ENCODE measurements at regions not wholly inside any gene's neighbourhood (a gene's known extent, or its start where the extent isn't known, plus 50 kb on each side); places are given as distances from the start of the nearest gene placed in this dataset.

DNA sequence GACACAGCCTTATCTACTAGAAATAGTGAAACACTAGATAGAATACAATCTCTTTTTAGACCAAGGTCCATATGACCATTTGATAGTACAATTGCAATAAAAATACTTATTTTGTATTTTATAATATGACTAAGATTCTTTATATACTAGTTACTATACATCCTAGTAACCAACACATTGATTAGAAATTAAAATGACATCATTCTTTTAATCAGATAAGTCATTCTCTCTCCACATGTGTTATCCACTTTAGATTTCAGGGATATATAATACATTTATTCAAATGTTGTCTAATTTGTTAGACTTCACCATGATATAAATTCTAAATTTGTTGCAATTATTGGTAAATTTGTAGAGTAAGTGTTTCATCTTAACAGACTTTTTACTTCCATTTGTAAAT, 276.2 kb upstream of the DPH6 start:
- no TSS peak for BruUV-seq (replicated peaks)
- ChIA-PET CTCF (no interaction called here), POLR2A (no interaction called here)
- DNase-seq (ENCODE audit: unreplicated experiment) = no peak
- no peaks in the 10 kb centered on the region for H3K27me3 Mint-ChIP-seq (ENCODE audit: insufficient read depth, unreplicated experiment)
- no peaks in the 10 kb centered on the region for H3K36me3 Mint-ChIP-seq (ENCODE audit: insufficient read depth, unreplicated experiment)
- H3K9me3 Mint-ChIP-seq (ENCODE audit: unreplicated experiment) = no peaks in the 10 kb centered on the region
- TF ChIP-seq, protein P1, sequence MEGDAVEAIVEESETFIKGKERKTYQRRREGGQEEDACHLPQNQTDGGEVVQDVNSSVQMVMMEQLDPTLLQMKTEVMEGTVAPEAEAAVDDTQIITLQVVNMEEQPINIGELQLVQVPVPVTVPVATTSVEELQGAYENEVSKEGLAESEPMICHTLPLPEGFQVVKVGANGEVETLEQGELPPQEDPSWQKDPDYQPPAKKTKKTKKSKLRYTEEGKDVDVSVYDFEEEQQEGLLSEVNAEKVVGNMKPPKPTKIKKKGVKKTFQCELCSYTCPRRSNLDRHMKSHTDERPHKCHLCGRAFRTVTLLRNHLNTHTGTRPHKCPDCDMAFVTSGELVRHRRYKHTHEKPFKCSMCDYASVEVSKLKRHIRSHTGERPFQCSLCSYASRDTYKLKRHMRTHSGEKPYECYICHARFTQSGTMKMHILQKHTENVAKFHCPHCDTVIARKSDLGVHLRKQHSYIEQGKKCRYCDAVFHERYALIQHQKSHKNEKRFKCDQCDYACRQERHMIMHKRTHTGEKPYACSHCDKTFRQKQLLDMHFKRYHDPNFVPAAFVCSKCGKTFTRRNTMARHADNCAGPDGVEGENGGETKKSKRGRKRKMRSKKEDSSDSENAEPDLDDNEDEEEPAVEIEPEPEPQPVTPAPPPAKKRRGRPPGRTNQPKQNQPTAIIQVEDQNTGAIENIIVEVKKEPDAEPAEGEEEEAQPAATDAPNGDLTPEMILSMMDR (IDR thresholded peaks at IDR 0.05; ENCODE audit: unreplicated experiment) = no peak
- H3K4me1 Mint-ChIP-seq (ENCODE audit: insufficient read depth, unreplicated experiment) = no peaks in the 10 kb centered on the region
- no peak overlapping the region for H3K4me3 Mint-ChIP-seq (ENCODE audit: unreplicated experiment)
- H3K27ac Mint-ChIP-seq (ENCODE audit: low read depth, unreplicated experiment) = no peak overlapping the region
- intact Hi-C loops (cut with micrococcal nuclease) = no loop called here

DNA sequence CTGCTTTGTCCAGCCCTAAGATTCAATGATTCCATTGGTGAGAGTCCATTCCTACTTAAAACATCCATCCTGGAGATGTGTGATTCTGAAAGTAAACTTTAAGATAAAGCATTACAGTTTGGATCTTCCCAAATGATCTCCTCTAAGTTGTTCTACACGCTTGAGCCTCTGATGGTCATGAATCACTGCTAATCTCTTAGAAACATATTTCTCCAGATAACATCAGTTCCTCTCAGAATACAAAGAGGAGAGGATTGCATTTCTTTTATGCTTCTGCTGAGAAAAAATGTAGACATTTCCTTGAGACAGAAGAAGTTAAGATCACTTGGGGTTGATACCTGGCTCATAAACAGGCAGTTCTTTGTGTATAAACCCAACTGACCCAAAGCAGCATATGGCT, 281.2 kb upstream of the DPH6 start:
- TF ChIP-seq, protein P1 (IDR thresholded peaks at IDR 0.05; ENCODE audit: unreplicated experiment) = no peak
- Mint-ChIP-seq H3K27me3 (ENCODE audit: insufficient read depth, unreplicated experiment) (peaks cover 11% of the 10 kb centered on the region), H3K4me1 (ENCODE audit: insufficient read depth, unreplicated experiment) (no peaks in the 10 kb centered on the region), H3K4me3 (ENCODE audit: unreplicated experiment) (no peak overlapping the region), H3K27ac (ENCODE audit: low read depth, unreplicated experiment) (no peak overlapping the region), H3K9me3 (ENCODE audit: unreplicated experiment) (no peaks in the 10 kb centered on the region), H3K36me3 (ENCODE audit: insufficient read depth, unreplicated experiment) (no peaks in the 10 kb centered on the region)
- no peak for DNase-seq (ENCODE audit: unreplicated experiment)
- intact Hi-C loops (cut with micrococcal nuclease) = no loop called here
- ChIA-PET POLR2A (no interaction called here), CTCF (no interaction called here)
- no TSS peak for BruUV-seq (replicated peaks)

DNA sequence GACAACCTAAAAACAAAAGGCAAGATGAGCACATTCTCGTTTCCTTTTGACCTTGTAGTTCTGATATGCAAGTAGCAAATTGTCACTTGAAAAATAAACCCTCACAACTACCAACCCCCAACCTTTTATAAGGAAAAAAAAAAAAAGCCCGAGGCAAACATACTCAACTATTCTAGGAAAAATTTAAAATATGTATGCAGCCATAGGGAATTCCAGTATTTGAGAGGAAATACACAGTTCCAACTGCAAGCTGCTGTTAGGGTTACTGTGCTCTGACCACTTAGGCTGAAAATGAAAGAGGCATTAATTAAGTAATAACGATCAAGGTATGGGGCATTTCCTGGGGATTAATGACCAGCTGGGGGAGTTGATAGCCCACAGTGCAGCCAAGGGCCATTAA, 281.9 kb upstream of the DPH6 start:
- H3K9me3 Mint-ChIP-seq (ENCODE audit: unreplicated experiment) = no peaks in the 10 kb centered on the region
- no peaks in the 10 kb centered on the region for H3K36me3 Mint-ChIP-seq (ENCODE audit: insufficient read depth, unreplicated experiment)
- H3K27ac Mint-ChIP-seq (ENCODE audit: low read depth, unreplicated experiment) = no peak overlapping the region
- H3K4me1 Mint-ChIP-seq (ENCODE audit: insufficient read depth, unreplicated experiment) = no peaks in the 10 kb centered on the region
- no peak for DNase-seq (ENCODE audit: unreplicated experiment)
- POLR2A ChIA-PET = no interaction called here
- H3K4me3 Mint-ChIP-seq (ENCODE audit: unreplicated experiment) = no peak overlapping the region
- TF ChIP-seq, protein P1 (IDR thresholded peaks at IDR 0.05; ENCODE audit: unreplicated experiment) = no peak
- CTCF ChIA-PET = interaction anchor here (0.6 kb wide), 1 partner anchor 138 kb away, joined by 3 read pairs; no protein-coding TSS in a partner anchor
- H3K27me3 Mint-ChIP-seq (ENCODE audit: insufficient read depth, unreplicated experiment) = peaks cover 11% of the 10 kb centered on the region
- intact Hi-C loops (cut with micrococcal nuclease) = no loop called here
- no TSS peak for BruUV-seq (replicated peaks)

DNA sequence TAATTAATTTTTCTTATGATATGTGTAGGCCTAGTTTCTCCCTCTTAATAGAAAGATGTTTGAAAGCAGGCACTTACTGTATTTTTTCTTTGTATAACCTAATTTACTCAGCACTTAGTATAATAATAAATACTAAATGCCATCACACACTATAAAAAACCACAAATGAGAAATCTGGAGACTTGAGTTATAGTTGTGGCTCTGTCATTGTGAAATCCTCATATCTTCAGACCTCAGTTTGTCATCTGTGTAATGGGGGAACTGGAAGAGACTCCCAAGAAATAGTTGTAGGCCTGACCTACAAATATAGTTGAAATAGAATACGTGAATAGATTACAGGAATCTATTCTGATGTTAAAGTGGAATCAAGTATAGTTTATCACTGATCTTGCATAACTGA, 287.6 kb upstream of the DPH6 start:
- Mint-ChIP-seq H3K27me3 (ENCODE audit: insufficient read depth, unreplicated experiment) (peaks cover 11% of the 10 kb centered on the region), H3K36me3 (ENCODE audit: insufficient read depth, unreplicated experiment) (no peaks in the 10 kb centered on the region), H3K4me3 (ENCODE audit: unreplicated experiment) (no peak overlapping the region), H3K27ac (ENCODE audit: low read depth, unreplicated experiment) (no peak overlapping the region), H3K9me3 (ENCODE audit: unreplicated experiment) (no peaks in the 10 kb centered on the region), H3K4me1 (ENCODE audit: insufficient read depth, unreplicated experiment) (no peaks in the 10 kb centered on the region)
- POLR2A ChIA-PET = no interaction called here
- BruUV-seq (replicated peaks) = no TSS peak
- DNase-seq (ENCODE audit: unreplicated experiment) = no peak
- intact Hi-C loops (cut with micrococcal nuclease) = no loop called here
- CTCF ChIA-PET = no interaction called here
- TF ChIP-seq, protein P1 (IDR thresholded peaks at IDR 0.05; ENCODE audit: unreplicated experiment) = no peak

Data from MCF 10A (cell line).